ENCODE measurements at regions not wholly inside any gene's neighbourhood (a gene's known extent, or its start where the extent isn't known, plus 50 kb on each side); places are given as distances from the start of the nearest gene placed in this dataset.

- no peaks in the 10 kb centered on the region for H3K27me3 ChIP-seq
- H3K4me3 ChIP-seq (ENCODE audit: low read depth in 1 of 2, low read length in 1 of 2), result no peak overlapping the region
- no peaks in the 10 kb centered on the region for H3K36me3 ChIP-seq
- no peaks in the 10 kb centered on the region for H3K4me1 ChIP-seq (ENCODE audit: control insufficient read depth in 1 of 2, insufficient read depth in 1 of 2, low read depth in 1 of 2, low read length in 1 of 2)
- H3K9me3 ChIP-seq, result no peaks in the 10 kb centered on the region
- TF ChIP-seq, protein P1, sequence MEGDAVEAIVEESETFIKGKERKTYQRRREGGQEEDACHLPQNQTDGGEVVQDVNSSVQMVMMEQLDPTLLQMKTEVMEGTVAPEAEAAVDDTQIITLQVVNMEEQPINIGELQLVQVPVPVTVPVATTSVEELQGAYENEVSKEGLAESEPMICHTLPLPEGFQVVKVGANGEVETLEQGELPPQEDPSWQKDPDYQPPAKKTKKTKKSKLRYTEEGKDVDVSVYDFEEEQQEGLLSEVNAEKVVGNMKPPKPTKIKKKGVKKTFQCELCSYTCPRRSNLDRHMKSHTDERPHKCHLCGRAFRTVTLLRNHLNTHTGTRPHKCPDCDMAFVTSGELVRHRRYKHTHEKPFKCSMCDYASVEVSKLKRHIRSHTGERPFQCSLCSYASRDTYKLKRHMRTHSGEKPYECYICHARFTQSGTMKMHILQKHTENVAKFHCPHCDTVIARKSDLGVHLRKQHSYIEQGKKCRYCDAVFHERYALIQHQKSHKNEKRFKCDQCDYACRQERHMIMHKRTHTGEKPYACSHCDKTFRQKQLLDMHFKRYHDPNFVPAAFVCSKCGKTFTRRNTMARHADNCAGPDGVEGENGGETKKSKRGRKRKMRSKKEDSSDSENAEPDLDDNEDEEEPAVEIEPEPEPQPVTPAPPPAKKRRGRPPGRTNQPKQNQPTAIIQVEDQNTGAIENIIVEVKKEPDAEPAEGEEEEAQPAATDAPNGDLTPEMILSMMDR (IDR thresholded peaks at IDR 0.05), result no peak
- no peak overlapping the region for H3K27ac ChIP-seq
Measured at GRCh38 chr9:90307891-90308290, 334.7 kb downstream of the DIRAS2 start.

DNA sequence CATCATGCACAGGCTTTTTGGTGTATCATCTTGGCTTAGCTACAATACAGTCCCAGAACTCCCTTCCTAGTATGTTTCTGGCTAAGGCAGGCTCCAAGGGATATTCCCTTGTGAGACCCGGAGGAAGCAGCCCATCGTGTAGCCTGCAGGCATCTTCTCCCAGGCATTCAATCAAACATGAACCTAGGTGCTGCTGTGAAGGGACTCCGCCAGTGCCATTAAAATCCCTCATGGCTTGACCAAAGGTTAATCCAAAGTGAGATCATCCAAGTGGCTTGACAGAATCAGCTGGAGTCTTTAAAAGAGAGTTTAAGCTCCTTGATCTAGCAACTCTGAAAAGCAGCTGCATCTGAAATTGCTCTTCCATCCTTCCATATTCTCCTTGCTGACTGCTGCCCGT lies 333.9 kb downstream of the DIRAS2 start:
- TF ChIP-seq, protein P1 (IDR thresholded peaks at IDR 0.05), result no peak
- no peak overlapping the region for H3K27ac ChIP-seq

DNA sequence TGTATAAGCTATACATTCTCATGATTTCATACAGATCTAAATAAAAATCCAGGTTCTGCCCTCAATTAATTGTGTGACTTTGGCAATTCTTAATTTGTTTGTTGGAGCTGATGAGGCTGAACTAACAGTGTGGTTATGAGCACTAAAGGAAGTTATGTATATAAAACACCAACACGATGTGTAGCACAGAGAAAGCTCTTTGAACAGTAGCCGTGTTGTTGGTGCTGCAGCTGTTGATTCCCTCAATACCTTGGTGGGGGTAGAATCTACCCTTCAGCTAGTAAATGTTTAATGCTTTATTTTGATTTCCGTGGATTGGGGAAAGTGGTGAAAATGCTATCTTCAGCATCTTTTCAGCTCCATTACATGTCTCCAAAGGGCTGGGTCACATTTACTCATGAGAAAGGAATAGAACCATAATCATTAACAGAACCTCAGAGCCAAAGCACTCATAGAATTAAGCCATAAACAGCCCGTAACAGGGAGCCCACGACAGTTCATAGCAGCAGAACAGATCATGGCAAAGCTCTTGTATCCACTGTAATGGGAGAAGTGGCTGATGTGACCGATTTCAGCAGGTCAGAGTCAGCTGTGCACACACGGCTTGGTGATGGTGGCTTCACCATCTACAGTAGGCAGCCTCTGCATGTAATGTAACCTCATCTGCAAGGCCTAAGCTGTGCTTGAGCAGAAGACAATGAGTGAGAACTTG lies 332.7 kb downstream of the DIRAS2 start:
- no peaks in the 10 kb centered on the region for H3K27me3 ChIP-seq
- H3K36me3 ChIP-seq, result no peaks in the 10 kb centered on the region
- no peaks in the 10 kb centered on the region for H3K9me3 ChIP-seq
- H3K4me3 ChIP-seq (ENCODE audit: low read depth in 1 of 2, low read length in 1 of 2), result no peak overlapping the region
- TF ChIP-seq, protein P1 (IDR thresholded peaks at IDR 0.05), result no peak
- H3K27ac ChIP-seq, result no peak overlapping the region
- H3K4me1 ChIP-seq (ENCODE audit: control insufficient read depth in 1 of 2, insufficient read depth in 1 of 2, low read depth in 1 of 2, low read length in 1 of 2), result no peaks in the 10 kb centered on the region

More for the DNA sequence above, 333.9 kb downstream of the DIRAS2 start:
- Histone ChIP-seq H3K4me3 (ENCODE audit: low read depth in 1 of 2, low read length in 1 of 2) (no peak overlapping the region), H3K4me1 (ENCODE audit: control insufficient read depth in 1 of 2, insufficient read depth in 1 of 2, low read depth in 1 of 2, low read length in 1 of 2) (no peaks in the 10 kb centered on the region), H3K27me3 (no peaks in the 10 kb centered on the region), H3K36me3 (no peaks in the 10 kb centered on the region), H3K9me3 (no peaks in the 10 kb centered on the region)

DNA sequence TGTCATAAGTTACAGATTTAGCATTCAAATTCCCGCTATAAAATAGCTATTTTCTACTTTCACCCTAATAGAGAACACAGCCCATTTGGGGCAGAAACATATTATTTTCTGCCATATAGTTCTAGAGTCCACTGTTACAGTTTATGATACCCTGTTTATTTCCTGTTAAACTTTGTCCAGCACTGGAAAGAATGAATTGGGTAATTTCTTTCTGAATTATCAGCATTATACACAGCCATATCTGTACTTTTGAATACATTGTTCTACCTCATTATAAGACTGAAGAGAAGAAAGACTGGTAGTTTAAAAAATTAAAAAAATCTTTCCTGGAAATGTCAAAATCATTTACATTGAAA lies 332.1 kb downstream of the DIRAS2 start:
- no peak overlapping the region for H3K4me3 ChIP-seq (ENCODE audit: low read depth in 1 of 2, low read length in 1 of 2)
- H3K36me3 ChIP-seq, result no peaks in the 10 kb centered on the region
- no peaks in the 10 kb centered on the region for H3K9me3 ChIP-seq
- no peaks in the 10 kb centered on the region for H3K27me3 ChIP-seq
- TF ChIP-seq, protein P1 (IDR thresholded peaks at IDR 0.05), result no peak
- H3K27ac ChIP-seq, result no peak overlapping the region
- no peaks in the 10 kb centered on the region for H3K4me1 ChIP-seq (ENCODE audit: control insufficient read depth in 1 of 2, insufficient read depth in 1 of 2, low read depth in 1 of 2, low read length in 1 of 2)

- TF ChIP-seq, protein P1 (IDR thresholded peaks at IDR 0.05), result no peak
- no peak overlapping the region for H3K4me3 ChIP-seq (ENCODE audit: low read depth in 1 of 2, low read length in 1 of 2)
- H3K27me3 ChIP-seq, result no peaks in the 10 kb centered on the region
- H3K36me3 ChIP-seq, result no peaks in the 10 kb centered on the region
- H3K4me1 ChIP-seq (ENCODE audit: control insufficient read depth in 1 of 2, insufficient read depth in 1 of 2, low read depth in 1 of 2, low read length in 1 of 2), result no peaks in the 10 kb centered on the region
- no peaks in the 10 kb centered on the region for H3K9me3 ChIP-seq
- no peak overlapping the region for H3K27ac ChIP-seq
Measured at GRCh38 chr9:90311811-90312210, 330.8 kb downstream of the DIRAS2 start.

All from neutrophil (primary cell).